PC-9 (cell line): ENCODE measurements at regions not wholly inside any gene's neighbourhood (a gene's known extent, or its start where the extent isn't known, plus 50 kb on each side); places are given as distances from the start of the nearest gene placed in this dataset.
"Not testable (repeated sequence)": the region's sequence is repeated elsewhere in the genome, so short reads cannot be mapped to it uniquely, and the experiment has no call there.

ENCODE experiments used
- BruUV-seq: library from RNA; stranded (reverse); fragments of 400-500 nt; replicated peaks from 2 replicates; lab custom pipeline; 2021; lab: Mats Ljungman, UMichigan
- CTCF ChIA-PET: fragments of 300-600 bp; sonication (Branson Sonifier 250); formaldehyde crosslinking; loops from one replicate; lab custom pipeline; 2022; ENCODE audit warnings: antibody characterized with exemption; lab: Charles Lee
- POLR2A ChIA-PET: fragments of 300-600 bp; sonication (Branson Sonifier 250); formaldehyde crosslinking; loops from one replicate; lab custom pipeline; 2022; ENCODE audit warnings: antibody characterized with exemption; ENCODE audit not compliant: unreplicated experiment; lab: Charles Lee
- DNase-seq, 2 experiments: peaks; one replicate each; pipeline versions ENCODE4 v3.0.0 to v3.0.0-alpha.2; 2015 to 2022; ENCODE audit warnings: mixed read lengths in 1 of 2
- H2AFZ ChIP-seq: fragments of 200-600 bp; sonication (generic); 2 replicates; pipeline ENCODE4 v1.8.1; 2017; ENCODE audit warnings: antibody characterized with exemption
- H3F3A ChIP-seq: fragments of 200-600 bp; sonication (generic); 2 replicates; pipeline ENCODE4 v1.8.1; 2017; ENCODE audit warnings: antibody characterized with exemption, mild to moderate bottlenecking, low read depth; ENCODE audit not compliant: insufficient read depth
- H3K27ac ChIP-seq: fragments of 200-600 bp; sonication (generic); 2 replicates; pipeline ENCODE4 v1.6.1; 2016; ENCODE audit warnings: mixed run types
- H3K27me3 ChIP-seq: fragments of 200-600 bp; sonication (generic); 2 replicates; pipeline ENCODE4 v1.6.1; 2016; ENCODE audit warnings: low read depth, mixed run types; ENCODE audit not compliant: insufficient read depth
- H3K36me3 ChIP-seq: fragments of 200-600 bp; sonication (generic); 2 replicates; pipeline ENCODE4 v1.6.1; 2016; ENCODE audit warnings: low read depth, mixed run types
- H3K4me1 ChIP-seq: fragments of 200-600 bp; sonication (generic); replicated peaks from 2 replicates; pipeline ENCODE4 v1.6.1; 2016; ENCODE audit warnings: mixed run types; ENCODE audit not compliant: insufficient read depth
- H3K4me2 ChIP-seq: fragments of 200-600 bp; sonication (generic); 2 replicates; pipeline ENCODE4 v1.6.1; 2017; ENCODE audit warnings: mixed run types
- H3K4me3 ChIP-seq: fragments of 200-600 bp; sonication (generic); 2 replicates; pipeline ENCODE4 v1.6.1; 2016; ENCODE audit warnings: mixed run types
- H3K79me2 ChIP-seq: fragments of 200-600 bp; sonication (generic); 2 replicates; pipeline ENCODE4 v1.6.1; 2017; ENCODE audit warnings: low read depth, mixed run types
- H3K9me2 ChIP-seq: fragments of 200-600 bp; sonication (generic); 2 replicates; pipeline ENCODE4 v1.8.1; 2017; ENCODE audit warnings: mild to moderate bottlenecking; ENCODE audit not compliant: insufficient read depth
- H3K9me3 ChIP-seq: fragments of 200-600 bp; sonication (generic); 2 replicates; pipeline ENCODE4 v1.8.1; 2016; ENCODE audit warnings: low read depth; ENCODE audit not compliant: insufficient read depth
- H4K20me1 ChIP-seq: fragments of 200-600 bp; sonication (generic); 2 replicates; pipeline ENCODE4 v1.8.1; 2017; ENCODE audit not compliant: insufficient read depth
- EZH2 ChIP-seq: fragments of 200-600 bp; sonication (generic); IDR thresholded peaks from 2 replicates; pipeline ENCODE4 v1.8.0; 2017; ENCODE audit warnings: antibody characterized with exemption, low read depth
- intact Hi-C: fragments of 100-400 bp; cut with micrococcal nuclease; formaldehyde crosslinking; loops from one replicate; pipeline ENCODE4 v1.10.0; 2022; ENCODE audit not compliant: unreplicated experiment
- TF ChIP-seq, protein P1 (sequence below): fragments of 200-600 bp; sonication (generic); conservative IDR thresholded peaks from 2 replicates; pipeline ENCODE4 v1.6.1; 2017; ENCODE audit warnings: mixed run types, antibody characterized with exemption, mild to moderate bottlenecking, moderate library complexity

GRCh38 chr15:39260391-39260790 lies 320.5 kb upstream of the THBS1 start:
- no peaks in the 10 kb centered on the region for H3K27me3 ChIP-seq
- H3K4me2 ChIP-seq = no peak overlapping the region
- ChIA-PET CTCF (no interaction called here), POLR2A (no interaction called here)
- TF ChIP-seq EZH2 = no peak
- TF ChIP-seq, protein P1, sequence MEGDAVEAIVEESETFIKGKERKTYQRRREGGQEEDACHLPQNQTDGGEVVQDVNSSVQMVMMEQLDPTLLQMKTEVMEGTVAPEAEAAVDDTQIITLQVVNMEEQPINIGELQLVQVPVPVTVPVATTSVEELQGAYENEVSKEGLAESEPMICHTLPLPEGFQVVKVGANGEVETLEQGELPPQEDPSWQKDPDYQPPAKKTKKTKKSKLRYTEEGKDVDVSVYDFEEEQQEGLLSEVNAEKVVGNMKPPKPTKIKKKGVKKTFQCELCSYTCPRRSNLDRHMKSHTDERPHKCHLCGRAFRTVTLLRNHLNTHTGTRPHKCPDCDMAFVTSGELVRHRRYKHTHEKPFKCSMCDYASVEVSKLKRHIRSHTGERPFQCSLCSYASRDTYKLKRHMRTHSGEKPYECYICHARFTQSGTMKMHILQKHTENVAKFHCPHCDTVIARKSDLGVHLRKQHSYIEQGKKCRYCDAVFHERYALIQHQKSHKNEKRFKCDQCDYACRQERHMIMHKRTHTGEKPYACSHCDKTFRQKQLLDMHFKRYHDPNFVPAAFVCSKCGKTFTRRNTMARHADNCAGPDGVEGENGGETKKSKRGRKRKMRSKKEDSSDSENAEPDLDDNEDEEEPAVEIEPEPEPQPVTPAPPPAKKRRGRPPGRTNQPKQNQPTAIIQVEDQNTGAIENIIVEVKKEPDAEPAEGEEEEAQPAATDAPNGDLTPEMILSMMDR = no peak
- H3K27ac ChIP-seq = no peak overlapping the region
- H3K4me1 ChIP-seq = no peaks in the 10 kb centered on the region
- H3K9me3 ChIP-seq = no peaks in the 10 kb centered on the region
- BruUV-seq = no TSS peak
- H3K79me2 ChIP-seq = no peaks in the 10 kb centered on the region
- H3K36me3 ChIP-seq = no peaks in the 10 kb centered on the region
- H2AFZ ChIP-seq = no peak overlapping the region
- H3K9me2 ChIP-seq = no peaks in the 10 kb centered on the region
- no peaks in the 10 kb centered on the region for H3F3A ChIP-seq
- no peaks in the 10 kb centered on the region for H4K20me1 ChIP-seq
- H3K4me3 ChIP-seq = no peak overlapping the region
- intact Hi-C loops = no loop called here
- DNase-seq = no peak

DNA sequence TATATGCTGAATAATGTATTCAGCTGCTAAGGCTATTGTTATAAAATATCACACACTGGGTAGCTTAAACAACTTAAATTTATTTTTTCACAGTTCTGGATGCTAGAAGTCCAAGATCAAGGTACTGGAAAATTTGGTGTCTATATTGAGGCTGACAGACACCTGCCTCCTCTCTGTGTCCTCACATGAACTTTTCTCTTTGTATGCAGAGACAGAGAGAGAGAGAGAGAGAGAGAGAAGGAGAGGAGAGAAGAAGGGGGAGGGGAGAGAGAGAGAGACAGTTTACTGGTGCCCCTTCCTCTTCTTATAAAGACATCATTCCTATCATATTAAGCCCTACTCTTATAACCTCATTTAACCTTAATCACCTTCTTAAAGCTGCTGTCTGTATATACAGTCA lies 320.1 kb upstream of the THBS1 start:
- no peaks in the 10 kb centered on the region for H4K20me1 ChIP-seq
- no peaks in the 10 kb centered on the region for H3K36me3 ChIP-seq
- ChIA-PET POLR2A (interaction anchor here (0.7 kb wide), 1 partner anchor 62 kb away, joined by 5 read pairs; no protein-coding TSS in a partner anchor), CTCF (no interaction called here)
- H3K27ac ChIP-seq = no peak overlapping the region
- no TSS peak for BruUV-seq
- intact Hi-C loops = no loop called here
- H3K79me2 ChIP-seq = no peaks in the 10 kb centered on the region
- H3K27me3 ChIP-seq = no peaks in the 10 kb centered on the region
- H3F3A ChIP-seq = no peaks in the 10 kb centered on the region
- TF ChIP-seq EZH2 = no peak
- TF ChIP-seq, protein P1 = no peak
- no peak overlapping the region for H2AFZ ChIP-seq
- no peaks in the 10 kb centered on the region for H3K4me1 ChIP-seq
- no peak overlapping the region for H3K4me3 ChIP-seq
- H3K9me3 ChIP-seq = no peaks in the 10 kb centered on the region
- DNase-seq = no peak
- H3K4me2 ChIP-seq = no peak overlapping the region
- no peaks in the 10 kb centered on the region for H3K9me2 ChIP-seq

DNA sequence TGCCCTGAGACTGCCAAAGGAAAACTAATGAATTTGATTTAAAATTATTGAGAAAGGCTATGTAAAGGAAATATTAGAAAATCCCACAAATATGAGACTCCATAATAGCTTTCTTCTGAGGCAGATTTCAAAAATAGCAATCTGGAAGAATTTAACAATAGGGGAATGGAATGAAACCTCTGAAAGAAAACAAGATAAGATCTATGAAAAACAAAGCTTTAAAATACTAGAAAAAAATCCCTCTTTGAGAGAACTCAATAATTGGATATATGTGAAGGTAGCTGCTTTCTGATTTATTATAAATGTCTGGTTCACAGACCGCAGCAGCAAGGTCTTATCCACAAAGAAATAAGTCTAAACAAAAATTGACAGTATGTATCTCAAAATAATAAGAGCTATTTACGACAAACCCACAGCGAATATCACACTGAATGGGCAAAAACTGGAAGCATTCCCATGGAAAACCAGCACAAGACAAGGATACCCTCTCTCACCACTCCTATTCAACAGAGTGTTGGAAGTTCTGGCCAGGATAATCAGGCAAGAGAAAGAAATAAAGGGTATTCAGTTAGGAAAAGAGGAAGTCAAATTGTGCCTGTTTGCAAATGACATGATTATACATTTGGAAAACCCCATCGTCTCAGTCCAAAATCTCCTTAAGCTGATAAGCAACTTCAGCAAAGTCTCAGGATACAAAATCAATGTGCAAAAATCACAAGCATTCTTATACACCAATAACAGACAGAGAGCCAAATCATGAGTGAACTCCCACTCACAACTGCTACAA lies 319.3 kb upstream of the THBS1 start:
- H3K27me3 ChIP-seq, H3K27ac ChIP-seq, H3K9me2 ChIP-seq, DNase-seq, intact Hi-C loops, H3K9me3 ChIP-seq, H3K36me3 ChIP-seq, H3F3A ChIP-seq, H3K4me1 ChIP-seq, H3K4me2 ChIP-seq, H3K4me3 ChIP-seq, H2AFZ ChIP-seq, H4K20me1 ChIP-seq, H3K79me2 ChIP-seq, CTCF ChIA-PET, BruUV-seq: not testable (repeated sequence)
- POLR2A ChIA-PET = interaction anchor here (0.5 to 0.7 kb wide), 3 partner anchors 48 to 845 kb away, joined by 3 to 7 read pairs (median 5); no protein-coding TSS in a partner anchor

DNA sequence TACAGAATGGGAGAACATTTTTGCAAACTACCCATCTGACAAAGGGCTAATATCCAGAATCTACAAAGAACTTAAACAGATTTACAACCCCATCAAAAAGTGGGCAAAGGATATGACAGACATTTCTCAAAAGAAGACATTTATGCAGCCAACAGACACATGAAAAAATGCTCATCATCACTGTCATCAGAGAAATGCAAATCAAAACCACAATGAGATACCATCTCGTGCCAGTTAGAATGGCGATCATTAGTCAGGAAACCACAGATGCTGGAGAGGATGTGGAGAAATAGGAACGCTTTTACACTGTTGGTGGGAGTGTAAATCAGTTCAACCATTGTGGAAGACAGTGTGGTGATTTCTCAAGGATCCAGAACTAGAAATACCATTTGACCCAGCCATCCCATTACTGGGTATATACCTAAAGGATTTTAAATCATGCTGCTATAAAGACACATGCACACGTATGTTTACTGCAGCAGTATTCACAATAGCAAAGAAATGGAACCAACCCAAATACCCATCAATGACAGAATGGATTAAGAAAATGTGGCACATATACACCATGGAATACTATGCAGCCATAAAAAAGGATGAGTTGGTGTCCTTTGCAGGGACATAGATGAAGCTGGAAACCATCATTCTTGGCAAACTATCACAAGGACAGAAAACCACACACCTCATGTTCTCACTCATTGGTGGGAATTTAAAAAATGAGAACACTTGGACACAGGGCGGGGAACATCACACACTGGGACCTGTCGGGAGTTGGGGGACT lies 317.7 kb upstream of the THBS1 start:
- H3K27me3 ChIP-seq, H3K9me3 ChIP-seq, H3K36me3 ChIP-seq, CTCF ChIA-PET, BruUV-seq, DNase-seq, intact Hi-C loops, H3F3A ChIP-seq, H3K4me3 ChIP-seq, H3K9me2 ChIP-seq, H2AFZ ChIP-seq, H3K27ac ChIP-seq, H3K4me1 ChIP-seq, H3K79me2 ChIP-seq, H3K4me2 ChIP-seq, H4K20me1 ChIP-seq: not testable (repeated sequence)
- POLR2A ChIA-PET = interaction anchor here (0.6 kb wide), 1 partner anchor 485 kb away, joined by 5 read pairs; no protein-coding TSS in a partner anchor
